LNCaP clone FGC (cell line): ENCODE measurements at regions not wholly inside any gene's neighbourhood (a gene's known extent, or its start where the extent isn't known, plus 50 kb on each side); places are given as distances from the start of the nearest gene placed in this dataset.

Source experiments
- DNase-seq: peaks from one replicate; pipeline ENCODE4 v3.0.0-alpha.2; 2011; ENCODE audit warnings: low read depth
- H3K4me3 ChIP-seq: 2 replicates; pipeline ENCODE4 v1.5.1; 2011; ENCODE audit warnings: mild to moderate bottlenecking, low read depth, low read length, control low read depth
- TF ChIP-seq, protein P1 (sequence below): IDR thresholded peaks from 2 replicates; pipeline ENCODE4 v1.5.1; 2012; ENCODE audit warnings: mild to moderate bottlenecking; ENCODE audit not compliant: control insufficient read depth, insufficient read depth; ENCODE audit errors: extremely low read depth

DNA sequence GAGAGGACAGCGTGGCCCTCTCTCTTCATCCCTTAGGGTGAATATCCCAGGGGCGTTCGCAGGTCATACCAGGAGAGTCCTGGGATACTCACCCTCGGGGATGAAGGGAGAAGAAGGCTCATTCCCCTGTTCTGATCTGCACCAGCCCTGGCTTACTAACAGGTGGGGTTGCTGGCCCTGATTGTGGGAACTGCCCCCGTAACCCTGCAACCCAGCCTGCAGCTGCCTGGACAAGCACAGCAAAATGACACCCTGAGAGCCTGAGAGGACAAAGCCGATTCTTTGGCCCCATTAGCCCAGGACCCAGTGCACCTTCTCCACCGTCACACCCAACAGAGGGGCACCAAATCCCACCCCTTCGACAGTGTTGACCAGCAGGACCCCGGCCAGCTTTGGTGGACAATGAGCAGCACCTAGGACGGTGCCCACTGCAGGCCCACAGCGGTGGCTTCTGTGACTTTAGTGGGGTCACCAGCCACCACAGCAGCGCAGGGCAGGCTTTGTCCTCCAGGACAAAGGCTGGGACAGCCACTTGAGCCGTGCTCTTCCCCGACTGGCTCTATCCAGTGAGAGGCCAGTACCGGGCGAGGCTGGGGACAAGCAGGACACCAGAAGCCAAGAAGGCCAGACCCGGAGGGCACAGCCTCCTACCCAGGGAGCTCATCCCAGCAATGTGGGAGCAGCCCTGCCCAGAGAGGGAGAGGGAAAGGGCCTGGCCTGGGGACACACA, 98.5 kb upstream of the RTL6 start:
- TF ChIP-seq, protein P1, sequence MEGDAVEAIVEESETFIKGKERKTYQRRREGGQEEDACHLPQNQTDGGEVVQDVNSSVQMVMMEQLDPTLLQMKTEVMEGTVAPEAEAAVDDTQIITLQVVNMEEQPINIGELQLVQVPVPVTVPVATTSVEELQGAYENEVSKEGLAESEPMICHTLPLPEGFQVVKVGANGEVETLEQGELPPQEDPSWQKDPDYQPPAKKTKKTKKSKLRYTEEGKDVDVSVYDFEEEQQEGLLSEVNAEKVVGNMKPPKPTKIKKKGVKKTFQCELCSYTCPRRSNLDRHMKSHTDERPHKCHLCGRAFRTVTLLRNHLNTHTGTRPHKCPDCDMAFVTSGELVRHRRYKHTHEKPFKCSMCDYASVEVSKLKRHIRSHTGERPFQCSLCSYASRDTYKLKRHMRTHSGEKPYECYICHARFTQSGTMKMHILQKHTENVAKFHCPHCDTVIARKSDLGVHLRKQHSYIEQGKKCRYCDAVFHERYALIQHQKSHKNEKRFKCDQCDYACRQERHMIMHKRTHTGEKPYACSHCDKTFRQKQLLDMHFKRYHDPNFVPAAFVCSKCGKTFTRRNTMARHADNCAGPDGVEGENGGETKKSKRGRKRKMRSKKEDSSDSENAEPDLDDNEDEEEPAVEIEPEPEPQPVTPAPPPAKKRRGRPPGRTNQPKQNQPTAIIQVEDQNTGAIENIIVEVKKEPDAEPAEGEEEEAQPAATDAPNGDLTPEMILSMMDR = no peak
- DNase-seq = no peak
- H3K4me3 ChIP-seq = no peak overlapping the region

DNA sequence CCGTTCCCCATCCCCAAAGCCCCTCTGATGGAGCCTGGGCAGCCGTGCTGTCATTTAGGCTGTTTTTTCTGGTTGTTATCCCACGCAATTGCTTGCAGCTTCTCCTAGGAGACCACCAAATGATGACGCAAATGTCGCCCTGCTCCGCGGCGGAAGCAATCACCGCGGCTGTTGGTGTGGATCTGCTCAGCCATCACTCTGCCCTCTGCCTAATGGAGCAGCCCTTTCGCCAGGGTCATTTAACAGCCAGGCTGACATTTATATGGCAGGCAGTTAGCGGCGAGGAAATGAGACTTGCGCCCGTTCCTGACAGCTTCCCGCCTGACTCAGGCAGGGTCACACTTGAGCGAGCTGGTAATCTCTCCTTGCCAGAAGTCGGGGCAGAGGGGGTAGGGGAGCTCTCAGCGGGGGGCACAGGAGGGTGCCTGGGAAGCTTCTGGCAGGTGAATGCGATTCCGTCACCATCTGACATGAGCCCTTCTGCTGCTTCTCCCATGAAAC, 97.9 kb upstream of the RTL6 start:
- H3K4me3 ChIP-seq = no peak overlapping the region
- DNase-seq = no peak
- TF ChIP-seq, protein P1 = no peak

DNA sequence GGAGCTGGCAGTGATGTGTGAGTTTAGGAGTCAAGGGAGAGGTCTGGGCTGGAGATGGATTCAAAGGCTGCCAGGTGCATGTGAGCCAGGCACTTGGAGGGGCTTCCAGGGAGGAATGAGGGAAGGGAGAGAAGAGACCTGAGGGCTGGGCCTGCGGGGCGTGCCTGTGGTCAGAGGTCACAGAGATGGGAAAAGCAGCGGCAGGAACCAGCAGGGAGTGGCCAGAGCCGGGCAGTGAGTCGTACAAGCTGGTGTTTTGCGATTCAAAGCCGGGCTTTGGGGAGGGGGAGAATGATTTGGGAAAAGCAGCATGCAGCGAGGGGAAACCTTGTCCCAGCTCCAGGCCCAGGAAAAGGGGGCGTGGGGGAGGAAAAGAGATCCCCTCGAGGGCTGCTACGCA, 96.9 kb upstream of the RTL6 start:
- no peak for DNase-seq
- TF ChIP-seq, protein P1 = no peak
- H3K4me3 ChIP-seq = no peak overlapping the region

DNA sequence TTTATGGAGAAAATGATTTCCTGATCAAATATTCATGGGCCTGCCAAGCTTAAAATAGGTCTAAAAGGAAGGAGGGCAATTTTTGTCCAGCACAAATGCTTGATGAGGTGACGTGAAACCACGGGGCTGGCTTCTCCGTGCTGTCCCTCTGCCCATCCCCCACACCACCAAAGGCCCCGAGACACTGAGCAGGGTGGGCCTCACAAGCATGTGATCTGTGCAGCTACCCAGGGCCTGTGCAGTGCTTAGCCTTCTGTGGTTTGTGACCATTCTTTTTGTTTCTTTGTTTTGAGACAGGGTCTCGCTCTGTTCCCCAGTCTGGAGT, 94.8 kb upstream of the RTL6 start:
- TF ChIP-seq, protein P1 = no peak
- no peak overlapping the region for H3K4me3 ChIP-seq

GRCh38 chr22:44592126-44592823, 94.2 kb upstream of the RTL6 start:
- TF ChIP-seq, protein P1 = no peak
- no peak for DNase-seq
- no peak overlapping the region for H3K4me3 ChIP-seq

More for the DNA sequence above, 94.8 kb upstream of the RTL6 start:
- DNase-seq = no peak

GRCh38 chr22:44591146-44591790, 93.2 kb upstream of the RTL6 start:
- no peak for DNase-seq
- no peak overlapping the region for H3K4me3 ChIP-seq
- TF ChIP-seq, protein P1 = no peak
